ENCODE measurements at regions not wholly inside any gene's neighbourhood (a gene's known extent, or its start where the extent isn't known, plus 50 kb on each side); places are given as distances from the start of the nearest gene placed in this dataset.
"Not testable (repeated sequence)": the region's sequence is repeated elsewhere in the genome, so short reads cannot be mapped to it uniquely, and the experiment has no call there.

DNA sequence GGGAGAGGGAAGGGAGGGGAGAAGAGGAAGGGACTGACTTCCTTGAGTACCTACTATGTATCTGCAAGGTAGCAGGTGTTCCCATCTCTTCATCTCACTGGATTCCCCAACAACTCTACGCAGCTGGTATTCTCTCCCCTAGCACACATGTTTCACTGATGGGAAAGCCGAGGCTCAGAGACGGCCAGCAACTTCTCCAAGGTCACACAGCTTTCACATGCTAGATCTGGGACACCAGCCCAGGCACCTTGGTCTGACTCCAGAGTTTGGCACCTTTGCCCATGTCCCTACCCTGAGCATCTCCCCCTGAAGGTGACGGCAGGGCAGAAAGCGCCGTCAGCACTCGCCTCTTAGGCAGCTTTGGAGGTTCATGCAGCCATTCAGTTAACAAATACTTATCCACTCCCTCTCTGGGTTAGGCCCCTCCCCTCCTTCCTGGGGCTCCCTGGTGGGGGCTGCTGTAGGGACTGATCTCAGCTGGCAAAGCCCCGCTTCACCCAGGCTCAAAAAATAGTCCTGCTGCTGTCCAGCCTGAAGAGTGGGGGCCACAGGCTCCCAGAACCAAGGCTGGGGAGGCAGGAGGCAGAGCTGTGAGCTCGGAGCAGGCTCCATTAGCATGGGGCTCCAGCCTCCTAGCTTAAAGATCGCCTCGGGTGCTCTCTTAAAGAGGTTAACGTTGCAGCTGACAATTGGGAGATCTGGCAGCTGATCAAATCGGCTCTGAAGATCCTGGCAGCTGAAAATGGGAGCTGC, 79.4 kb downstream of the IGLL1 start:
- Histone ChIP-seq H3K27me3 (peaks cover 0 to 8% of the 10 kb centered on the region in 2 donors), H3K4me1 (peaks cover 0 to 11% (median 7%) of the 10 kb centered on the region in 4 donors), H3K9me3 (no peaks in the 10 kb centered on the region), H3K27ac (no peak overlapping the region), H3K36me3 (no peaks in the 10 kb centered on the region), H3K4me3 (no peak overlapping the region)
- intact Hi-C loops (cut with DNase I; ENCODE audit: low total_unique reads), result no loop called here
- DNase-seq, result peak in 1 of 2 donors; percentile 28
- TF ChIP-seq, protein P1, sequence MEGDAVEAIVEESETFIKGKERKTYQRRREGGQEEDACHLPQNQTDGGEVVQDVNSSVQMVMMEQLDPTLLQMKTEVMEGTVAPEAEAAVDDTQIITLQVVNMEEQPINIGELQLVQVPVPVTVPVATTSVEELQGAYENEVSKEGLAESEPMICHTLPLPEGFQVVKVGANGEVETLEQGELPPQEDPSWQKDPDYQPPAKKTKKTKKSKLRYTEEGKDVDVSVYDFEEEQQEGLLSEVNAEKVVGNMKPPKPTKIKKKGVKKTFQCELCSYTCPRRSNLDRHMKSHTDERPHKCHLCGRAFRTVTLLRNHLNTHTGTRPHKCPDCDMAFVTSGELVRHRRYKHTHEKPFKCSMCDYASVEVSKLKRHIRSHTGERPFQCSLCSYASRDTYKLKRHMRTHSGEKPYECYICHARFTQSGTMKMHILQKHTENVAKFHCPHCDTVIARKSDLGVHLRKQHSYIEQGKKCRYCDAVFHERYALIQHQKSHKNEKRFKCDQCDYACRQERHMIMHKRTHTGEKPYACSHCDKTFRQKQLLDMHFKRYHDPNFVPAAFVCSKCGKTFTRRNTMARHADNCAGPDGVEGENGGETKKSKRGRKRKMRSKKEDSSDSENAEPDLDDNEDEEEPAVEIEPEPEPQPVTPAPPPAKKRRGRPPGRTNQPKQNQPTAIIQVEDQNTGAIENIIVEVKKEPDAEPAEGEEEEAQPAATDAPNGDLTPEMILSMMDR (IDR thresholded peaks at IDR 0.05), result no peak

DNA sequence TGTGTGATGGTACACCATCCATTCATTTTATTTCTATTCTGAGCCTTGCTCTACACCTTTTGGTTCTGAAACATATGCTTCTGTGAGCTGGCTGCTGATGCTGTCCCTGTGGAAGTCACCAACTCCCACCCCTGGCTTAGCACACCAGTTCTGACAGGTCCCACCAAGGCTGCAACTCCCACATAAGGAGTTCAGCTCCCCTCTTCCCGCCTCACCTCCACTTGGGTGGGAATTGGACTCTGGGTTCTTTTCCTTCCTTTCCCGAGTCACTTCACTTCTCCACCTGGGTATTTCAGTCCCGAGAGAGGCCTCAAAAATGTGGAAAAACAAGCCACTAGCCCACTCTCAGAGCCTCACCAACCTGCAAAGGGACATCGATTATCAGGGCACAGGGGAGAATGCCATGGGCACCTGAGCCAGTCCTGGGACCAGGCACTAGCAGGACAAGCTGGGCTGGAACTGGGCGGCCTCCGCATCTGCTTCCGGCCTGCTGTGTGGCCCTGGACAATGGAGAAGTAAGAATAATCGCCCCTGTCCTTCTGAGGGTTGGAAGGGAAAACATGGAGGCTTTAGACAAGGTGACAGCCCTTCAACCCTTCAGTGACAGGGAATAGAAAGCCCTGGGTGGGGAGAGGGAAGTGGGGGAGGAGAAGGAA, 80.1 kb downstream of the IGLL1 start:
- no peak overlapping the region for H3K4me3 ChIP-seq

DNA sequence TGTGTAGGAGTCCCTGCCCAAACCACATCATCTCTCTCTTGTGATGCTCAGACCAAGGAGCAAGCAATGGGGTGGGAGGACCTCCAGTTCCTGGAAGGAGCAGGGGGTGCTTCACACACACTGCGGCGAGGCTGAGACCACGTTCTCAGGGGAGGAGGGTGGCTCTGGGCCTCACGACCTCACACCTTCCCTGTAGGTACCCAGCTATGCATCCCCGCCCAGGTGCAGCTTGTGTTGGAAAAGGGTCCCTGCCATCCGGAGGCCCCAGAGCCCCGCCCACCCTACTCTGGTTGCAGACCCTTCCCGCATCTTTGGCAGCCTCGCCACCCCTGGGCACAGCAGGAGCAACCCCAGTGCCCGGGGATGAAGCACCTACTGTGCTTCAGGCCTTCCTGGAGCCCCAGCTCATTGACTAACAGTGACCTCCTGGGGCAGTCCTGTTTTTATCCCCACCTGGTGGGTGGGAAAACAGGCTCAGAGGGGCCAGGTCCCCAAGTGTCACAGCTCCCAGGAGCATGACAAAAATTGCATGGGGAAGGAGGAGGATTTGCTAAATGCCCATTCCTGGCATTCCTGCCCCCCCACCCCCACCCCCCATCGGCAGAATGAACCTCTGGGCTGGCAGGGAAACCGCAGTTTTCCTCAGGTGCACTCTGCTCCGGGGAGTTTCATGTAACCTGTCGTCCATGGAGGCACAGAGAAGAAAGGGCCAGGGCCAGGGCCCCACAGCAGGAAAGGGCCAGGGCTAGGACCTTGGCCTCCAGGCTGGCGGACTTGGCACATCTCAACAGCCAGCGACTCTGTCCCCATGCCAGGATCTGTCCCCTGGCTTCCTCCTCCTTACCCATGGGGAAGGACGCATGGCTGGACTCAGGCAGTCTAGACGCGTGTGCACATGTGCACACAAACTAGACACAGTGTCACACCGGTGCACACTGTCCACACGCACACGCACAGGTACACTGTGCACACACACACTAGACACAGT, 81.0 kb downstream of the IGLL1 start:
- Histone ChIP-seq H3K36me3 (no peaks in the 10 kb centered on the region), H3K27me3 (peaks cover 0 to 8% of the 10 kb centered on the region in 2 donors), H3K4me3 (no peak overlapping the region), H3K9me3 (no peaks in the 10 kb centered on the region), H3K4me1 (peaks cover 0 to 4% (median 1%) of the 10 kb centered on the region in 4 donors), H3K27ac (no peak overlapping the region)
- DNase-seq, result peak in 1 of 2 donors; percentile 43
- TF ChIP-seq, protein P1 (IDR thresholded peaks at IDR 0.05), result no peak
- intact Hi-C loops (cut with DNase I; ENCODE audit: low total_unique reads), result no loop called here

More for the DNA sequence above, 80.1 kb downstream of the IGLL1 start:
- intact Hi-C loops (cut with DNase I; ENCODE audit: low total_unique reads), result no loop called here
- TF ChIP-seq, protein P1 (IDR thresholded peaks at IDR 0.05), result no peak
- H3K4me1 ChIP-seq, result peaks cover 0 to 11% (median 7%) of the 10 kb centered on the region in 4 donors
- peak in 1 of 2 donors; percentile 29 for DNase-seq
- no peaks in the 10 kb centered on the region for H3K36me3 ChIP-seq
- H3K27me3 ChIP-seq, result peaks cover 0 to 8% of the 10 kb centered on the region in 2 donors
- no peak overlapping the region for H3K27ac ChIP-seq
- H3K9me3 ChIP-seq, result no peaks in the 10 kb centered on the region

DNA sequence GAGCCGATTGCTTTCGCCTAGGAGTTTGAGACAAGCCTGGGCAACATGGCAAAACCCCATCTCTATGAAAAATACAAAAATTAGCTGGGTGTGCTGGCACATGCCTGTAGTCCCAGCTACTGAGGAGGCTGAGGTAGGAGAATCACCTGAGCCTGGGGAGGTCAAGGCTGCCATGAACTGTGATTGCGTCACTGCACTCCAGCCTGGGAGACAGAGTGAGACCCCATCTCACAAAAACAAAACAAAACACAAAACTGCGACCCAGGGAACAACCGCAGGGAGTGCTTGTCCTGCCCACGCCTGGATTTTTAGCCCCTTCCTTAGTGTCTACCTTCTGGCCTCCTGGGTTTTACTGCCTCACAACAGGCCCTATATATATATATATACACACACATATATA, 82.2 kb downstream of the IGLL1 start:
- DNase-seq; H3K4me1 ChIP-seq; H3K9me3 ChIP-seq; H3K27me3 ChIP-seq; H3K27ac ChIP-seq; intact Hi-C loops (cut with DNase I; ENCODE audit: low total_unique reads); H3K4me3 ChIP-seq; H3K36me3 ChIP-seq: not testable (repeated sequence)

DNA sequence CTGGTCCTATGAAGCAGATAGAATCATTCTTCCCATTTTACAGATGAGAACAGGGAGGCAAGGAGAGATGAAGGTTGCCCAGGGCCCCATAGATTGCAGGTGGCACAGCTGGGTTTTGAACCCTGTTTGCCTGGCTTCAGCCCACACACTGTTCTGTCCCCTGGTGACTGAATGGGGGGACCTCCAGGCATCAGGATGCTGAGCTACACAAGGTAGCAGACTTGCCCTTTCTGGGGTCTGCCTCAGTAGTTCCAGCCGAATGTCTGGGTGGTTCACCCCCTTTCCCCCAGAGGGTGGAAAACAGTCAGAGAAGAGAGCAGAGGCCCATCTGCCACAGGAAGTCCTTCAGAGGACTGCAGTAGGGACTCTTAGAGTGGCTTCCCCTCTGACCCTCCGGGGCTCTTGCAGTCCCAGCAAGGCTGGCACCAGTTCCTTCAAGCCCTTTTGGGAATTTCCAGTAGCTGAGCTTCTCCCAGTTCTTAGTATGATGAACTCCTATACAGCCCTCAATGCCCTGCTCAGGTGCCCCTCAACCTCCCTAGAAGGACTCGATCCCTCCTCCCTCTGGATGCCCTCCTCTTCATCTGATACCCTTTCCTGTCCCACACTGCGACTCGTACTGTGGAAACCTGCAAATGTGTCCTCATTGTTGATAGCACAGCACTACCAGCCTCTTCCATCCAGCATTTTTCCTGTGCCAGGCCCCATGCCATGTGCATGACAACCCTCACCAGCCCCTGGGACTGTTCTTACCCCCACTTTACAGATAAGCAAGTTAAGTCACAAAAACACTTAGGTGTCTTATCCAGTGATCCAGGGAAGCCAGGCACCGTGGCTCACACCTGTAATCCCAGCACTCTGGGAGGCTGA, 82.8 kb downstream of the IGLL1 start:
- H3K27me3 ChIP-seq, result peaks cover 0 to 8% of the 10 kb centered on the region in 2 donors
- H3K36me3 ChIP-seq, result no peaks in the 10 kb centered on the region
- no peak overlapping the region for H3K4me3 ChIP-seq
- H3K4me1 ChIP-seq, result no peaks in the 10 kb centered on the region
- TF ChIP-seq, protein P1 (IDR thresholded peaks at IDR 0.05), result no peak
- H3K9me3 ChIP-seq, result no peaks in the 10 kb centered on the region
- intact Hi-C loops (cut with DNase I; ENCODE audit: low total_unique reads), result no loop called here
- no peak overlapping the region for H3K27ac ChIP-seq
- DNase-seq, result no peak

All from tibial artery (tissue), 4 donors.